ENCODE measurements at regions not wholly inside any gene's neighbourhood (a gene's known extent, or its start where the extent isn't known, plus 50 kb on each side); places are given as distances from the start of the nearest gene placed in this dataset.

DNA sequence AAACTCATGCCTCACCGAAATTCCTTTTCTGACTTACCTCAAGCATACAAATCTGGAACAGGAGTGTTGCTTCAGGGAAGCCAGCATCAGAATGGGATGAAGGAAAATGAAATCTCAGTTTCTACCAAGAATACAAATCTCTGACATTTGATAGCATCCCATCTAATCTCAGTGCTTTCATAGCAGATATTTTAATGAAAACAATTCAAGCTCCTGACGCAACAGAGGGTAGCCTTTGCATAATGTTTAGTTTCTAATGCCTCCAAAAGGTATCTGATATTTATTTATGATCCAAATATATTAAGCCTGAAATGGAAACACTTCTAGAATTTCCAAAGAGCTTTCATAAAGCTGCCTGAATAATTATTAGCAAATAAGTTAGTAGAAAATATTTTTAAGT lies 251.4 kb downstream of the DEPDC1B start:
- TF ChIP-seq, protein P1, sequence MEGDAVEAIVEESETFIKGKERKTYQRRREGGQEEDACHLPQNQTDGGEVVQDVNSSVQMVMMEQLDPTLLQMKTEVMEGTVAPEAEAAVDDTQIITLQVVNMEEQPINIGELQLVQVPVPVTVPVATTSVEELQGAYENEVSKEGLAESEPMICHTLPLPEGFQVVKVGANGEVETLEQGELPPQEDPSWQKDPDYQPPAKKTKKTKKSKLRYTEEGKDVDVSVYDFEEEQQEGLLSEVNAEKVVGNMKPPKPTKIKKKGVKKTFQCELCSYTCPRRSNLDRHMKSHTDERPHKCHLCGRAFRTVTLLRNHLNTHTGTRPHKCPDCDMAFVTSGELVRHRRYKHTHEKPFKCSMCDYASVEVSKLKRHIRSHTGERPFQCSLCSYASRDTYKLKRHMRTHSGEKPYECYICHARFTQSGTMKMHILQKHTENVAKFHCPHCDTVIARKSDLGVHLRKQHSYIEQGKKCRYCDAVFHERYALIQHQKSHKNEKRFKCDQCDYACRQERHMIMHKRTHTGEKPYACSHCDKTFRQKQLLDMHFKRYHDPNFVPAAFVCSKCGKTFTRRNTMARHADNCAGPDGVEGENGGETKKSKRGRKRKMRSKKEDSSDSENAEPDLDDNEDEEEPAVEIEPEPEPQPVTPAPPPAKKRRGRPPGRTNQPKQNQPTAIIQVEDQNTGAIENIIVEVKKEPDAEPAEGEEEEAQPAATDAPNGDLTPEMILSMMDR (conservative IDR thresholded peaks at IDR 0.05; ENCODE audit: low read length), result no peak
- no peak for TF ChIP-seq EZH2phosphoT487 (IDR thresholded peaks at IDR 0.05; ENCODE audit: borderline replicate concordance)

All from Loucy (cell line).